ENCODE measurements at regions not wholly inside any gene's neighbourhood (a gene's known extent, or its start where the extent isn't known, plus 50 kb on each side); places are given as distances from the start of the nearest gene placed in this dataset.

- 91% methylated on average over 4 of the region's 4 CpGs for WGBS
- no peaks in the 10 kb centered on the region for H3K4me1 ChIP-seq (ENCODE audit: control insufficient read depth in 4 of 4, insufficient read depth in 4 of 4, low read length in 3 of 4)
- TF ChIP-seq EGR1 (IDR thresholded peaks at IDR 0.05; ENCODE audit: low read depth in 2 of 2) (no peak), GABPA (IDR thresholded peaks at IDR 0.05 in 1 of 2, conservative IDR thresholded peaks at IDR 0.05 in 1 of 2) (no peak), NR2F2 (IDR thresholded peaks at IDR 0.05) (no peak), FOXA2 (IDR thresholded peaks at IDR 0.05) (no peak), YY1 (IDR thresholded peaks at IDR 0.05) (no peak), HNF4A (conservative IDR thresholded peaks at IDR 0.05) (no peak), MAX (IDR thresholded peaks at IDR 0.05) (no peak), RXRA (IDR thresholded peaks at IDR 0.05) (no peak), HNF4G (IDR thresholded peaks at IDR 0.05) (no peak), ZBTB33 (IDR thresholded peaks at IDR 0.05) (no peak), JUND (IDR thresholded peaks at IDR 0.05) (no peak), CTCF (IDR thresholded peaks at IDR 0.05; ENCODE audit: low read depth, low read length, missing input control) (no peak), REST (IDR thresholded peaks at IDR 0.05) (no peak)
Measured at GRCh38 chr1:219712506-219712905, 99.6 kb upstream of the ZC3H11B start.

GRCh38 chr1:219710529-219711194, 97.8 kb upstream of the ZC3H11B start:
- Histone ChIP-seq H3K27me3 (ENCODE audit: control insufficient read depth in 4 of 4, insufficient read depth in 4 of 4, low read length in 3 of 4) (no peaks in the 10 kb centered on the region), H3K9ac (ENCODE audit: low read depth in 1 of 2, low read length in 2 of 2) (no peak overlapping the region), H3K36me3 (ENCODE audit: control insufficient read depth in 4 of 4, insufficient read depth in 3 of 4, low read depth in 1 of 4, low read length in 3 of 4) (no peaks in the 10 kb centered on the region), H3K9me3 (ENCODE audit: control insufficient read depth in 4 of 4, low read length in 3 of 4) (no peaks in the 10 kb centered on the region), H3K4me1 (ENCODE audit: control insufficient read depth in 4 of 4, insufficient read depth in 4 of 4, low read length in 3 of 4) (no peaks in the 10 kb centered on the region), H3K27ac (ENCODE audit: low read depth in 1 of 2, low read length in 2 of 2) (no peak overlapping the region), H3K4me3 (ENCODE audit: low read depth in 1 of 3, low read length in 3 of 3) (no peak overlapping the region)
- no peak for DNase-seq (ENCODE audit: low spot score)
- TF ChIP-seq CTCF (IDR thresholded peaks at IDR 0.05; ENCODE audit: low read depth, low read length, missing input control), result no peak
- TF ChIP-seq ZBTB33 (IDR thresholded peaks at IDR 0.05), result no peak
- WGBS, result 94% methylated on average over 6 of the region's 6 CpGs

More at GRCh38 chr1:219712506-219712905, 99.6 kb upstream of the ZC3H11B start:
- no peaks in the 10 kb centered on the region for H3K27me3 ChIP-seq (ENCODE audit: control insufficient read depth in 4 of 4, insufficient read depth in 4 of 4, low read length in 3 of 4)
- no peaks in the 10 kb centered on the region for H3K9me3 ChIP-seq (ENCODE audit: control insufficient read depth in 4 of 4, low read length in 3 of 4)
- DNase-seq (ENCODE audit: low spot score), result no peak
- H3K27ac ChIP-seq (ENCODE audit: low read depth in 1 of 2, low read length in 2 of 2), result no peak overlapping the region
- no peak overlapping the region for H3K9ac ChIP-seq (ENCODE audit: low read depth in 1 of 2, low read length in 2 of 2)
- no peaks in the 10 kb centered on the region for H3K36me3 ChIP-seq (ENCODE audit: control insufficient read depth in 4 of 4, insufficient read depth in 3 of 4, low read depth in 1 of 4, low read length in 3 of 4)
- H3K4me3 ChIP-seq (ENCODE audit: low read depth in 1 of 3, low read length in 3 of 3), result no peak overlapping the region
